ENCODE measurements at regions not wholly inside any gene's neighbourhood (a gene's known extent, or its start where the extent isn't known, plus 50 kb on each side); places are given as distances from the start of the nearest gene placed in this dataset.
"Not testable (repeated sequence)": the region's sequence is repeated elsewhere in the genome, so short reads cannot be mapped to it uniquely, and the experiment has no call there.

DNA sequence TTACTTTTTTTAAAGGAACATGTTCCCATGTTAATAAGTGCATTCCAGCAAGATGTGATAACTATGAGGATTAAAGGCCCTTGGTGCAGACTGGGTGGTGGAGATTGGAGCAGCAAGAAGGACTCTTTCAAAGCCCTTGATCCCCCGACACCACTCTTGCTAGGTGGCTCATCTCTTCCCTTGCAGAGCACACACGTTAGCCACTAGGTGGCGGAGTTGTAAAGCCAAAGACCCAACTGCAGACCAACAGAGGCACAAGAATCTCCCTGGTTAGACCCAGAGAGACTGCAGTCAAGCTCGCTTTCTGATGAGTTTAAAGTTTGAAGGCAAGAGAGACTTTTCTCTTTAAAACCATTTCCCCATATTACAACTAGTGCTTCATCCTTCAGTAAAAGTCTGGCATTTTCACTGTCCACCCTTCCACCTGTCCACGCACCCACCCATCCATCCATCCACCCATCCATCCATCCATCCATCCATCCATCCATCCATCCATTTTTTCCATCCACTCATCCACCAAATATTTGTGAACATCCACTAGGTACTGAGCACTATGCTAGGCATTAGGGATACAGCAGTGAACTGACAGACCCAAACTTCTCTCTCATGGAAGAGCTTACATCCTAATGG, 226.9 kb downstream of the MSX2 start:
- Histone ChIP-seq H3K9me3 (no peaks in the 10 kb centered on the region), H3K4me1 (no peaks in the 10 kb centered on the region), H3K36me3 (no peaks in the 10 kb centered on the region), H3K27me3 (peaks cover 0 to 23% (median 0%) of the 10 kb centered on the region in 3 donors), H3K4me3 (no peak overlapping the region), H3K27ac (no peak overlapping the region)
- DNase-seq = peak; percentile 57 to 92
- TF ChIP-seq POLR2AphosphoS5 (IDR thresholded peaks at IDR 0.05) = peak in 1 of 3 donors; percentile 6
- peak in 5 of 7 experiments; percentile 75 to 90 (median 80) for TF ChIP-seq CTCF (IDR thresholded peaks at IDR 0.05)
- TF ChIP-seq EP300 (IDR thresholded peaks at IDR 0.05) = no peak
- intact Hi-C loops (cut with DNase I; ENCODE audit: low total_unique reads) = no loop called here
- WGBS, 5 donors = 21 to 26% (median 24%) methylated on average over 5 of the region's 5 CpGs

GRCh38 chr5:174947548-174947947, 223.2 kb downstream of the MSX2 start:
- H3K9me3 ChIP-seq = no peaks in the 10 kb centered on the region
- DNase-seq = no peak
- TF ChIP-seq CTCF (IDR thresholded peaks at IDR 0.05) = no peak
- WGBS, 5 donors = 29 to 50% (median 38%) methylated on average over 1 of the region's 1 CpG
- H3K36me3 ChIP-seq = no peaks in the 10 kb centered on the region
- H3K27ac ChIP-seq = no peak overlapping the region
- H3K27me3 ChIP-seq = peaks cover 0 to 33% (median 0%) of the 10 kb centered on the region in 3 donors
- intact Hi-C loops (cut with DNase I; ENCODE audit: low total_unique reads) = no loop called here
- H3K4me3 ChIP-seq = no peak overlapping the region
- no peaks in the 10 kb centered on the region for H3K4me1 ChIP-seq

- H3K36me3 ChIP-seq = no peaks in the 10 kb centered on the region
- TF ChIP-seq CTCF (IDR thresholded peaks at IDR 0.05) (no peak), EP300 (IDR thresholded peaks at IDR 0.05) (no peak), POLR2AphosphoS5 (IDR thresholded peaks at IDR 0.05) (no peak), POLR2A (IDR thresholded peaks at IDR 0.05) (no peak)
- H3K27me3 ChIP-seq = peaks cover 0 to 35% (median 0%) of the 10 kb centered on the region in 3 donors
- H3K4me3 ChIP-seq = no peak overlapping the region
- no peak overlapping the region for H3K27ac ChIP-seq
- DNase-seq = no peak
- H3K4me1 ChIP-seq = no peaks in the 10 kb centered on the region
- intact Hi-C loops (cut with DNase I; ENCODE audit: low total_unique reads) = no loop called here
- 75 to 85% (median 82%) methylated on average over 7 of the region's 7 CpGs for WGBS, 5 donors
- H3K9me3 ChIP-seq = no peaks in the 10 kb centered on the region
Measured at GRCh38 chr5:174945853-174946252, 221.5 kb downstream of the MSX2 start.

DNA sequence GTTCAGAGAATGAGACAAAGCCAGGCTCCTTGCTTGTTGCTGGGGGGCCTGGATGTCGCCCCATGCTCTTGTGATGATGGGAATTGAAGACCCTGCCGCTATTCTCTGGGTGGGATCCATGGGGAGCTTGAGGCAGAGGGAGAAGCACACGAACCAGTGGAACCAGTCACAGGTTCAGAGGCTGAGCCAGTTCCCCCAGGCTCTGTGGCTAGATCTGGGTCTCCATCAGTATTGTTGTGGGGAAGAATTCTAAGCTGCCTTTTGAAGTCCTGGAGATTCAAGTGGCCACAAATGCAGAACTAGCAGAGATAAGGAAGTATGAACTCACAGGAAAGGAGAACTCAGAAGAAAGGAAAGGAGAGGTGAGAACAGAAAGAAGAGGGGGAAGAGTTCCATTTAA, 219.4 kb downstream of the MSX2 start:
- TF ChIP-seq EP300 (IDR thresholded peaks at IDR 0.05) = no peak
- no peak for TF ChIP-seq CTCF (IDR thresholded peaks at IDR 0.05)
- no peak for TF ChIP-seq POLR2AphosphoS5 (IDR thresholded peaks at IDR 0.05)
- no peak for TF ChIP-seq POLR2A (IDR thresholded peaks at IDR 0.05)
- 63 to 79% (median 66%) methylated on average over 3 of the region's 3 CpGs for WGBS, 5 donors
- no peaks in the 10 kb centered on the region for H3K9me3 ChIP-seq
- intact Hi-C loops (cut with DNase I; ENCODE audit: low total_unique reads) = no loop called here
- H3K4me3 ChIP-seq = no peak overlapping the region
- H3K4me1 ChIP-seq = no peaks in the 10 kb centered on the region
- DNase-seq = no peak
- no peak overlapping the region for H3K27ac ChIP-seq
- H3K27me3 ChIP-seq = peaks cover 0 to 51% (median 0%) of the 10 kb centered on the region in 3 donors
- H3K36me3 ChIP-seq = no peaks in the 10 kb centered on the region

DNA sequence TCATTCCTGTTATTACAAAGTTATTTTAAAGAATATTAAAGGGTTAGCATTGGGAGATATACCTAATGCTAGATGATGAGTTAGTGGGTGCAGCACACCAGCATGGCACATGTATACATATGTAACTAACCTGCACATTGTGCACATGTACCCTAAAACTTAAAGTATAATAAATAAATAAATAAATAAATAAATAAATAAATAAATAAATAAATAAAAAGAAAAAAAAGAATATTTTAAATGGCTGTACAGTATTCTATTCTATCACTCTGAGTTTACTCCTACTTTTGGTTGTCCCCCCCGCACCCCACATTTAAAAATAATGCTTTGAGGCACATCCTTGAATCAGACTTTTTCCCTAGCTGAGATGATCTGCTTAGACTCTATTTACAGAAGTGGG, 218.6 kb downstream of the MSX2 start:
- H3K36me3 ChIP-seq; intact Hi-C loops (cut with DNase I; ENCODE audit: low total_unique reads); H3K4me1 ChIP-seq; H3K9me3 ChIP-seq; H3K4me3 ChIP-seq; H3K27ac ChIP-seq; DNase-seq: not testable (repeated sequence)
- 85 to 100% (median 94%) methylated on average over 1 of the region's 1 CpG for WGBS, 5 donors
- H3K27me3 ChIP-seq = peaks cover 0 to 48% (median 0%) of the 10 kb centered on the region in 3 donors
